HTR-8/SVneo (cell line): ENCODE measurements at regions not wholly inside any gene's neighbourhood (a gene's known extent, or its start where the extent isn't known, plus 50 kb on each side); places are given as distances from the start of the nearest gene placed in this dataset.

ENCODE experiments used
- DNase-seq: peaks from one replicate; pipeline ENCODE4 v3.0.0; 2011; ENCODE audit warnings: low spot score, mixed read lengths; ENCODE audit not compliant: insufficient read length
- FAIRE-seq: peaks from 2 replicates; lab custom pipeline; 2011; peaks lifted over from hg19 to GRCh38; lab: Jason Lieb, UNC

- DNase-seq (no peak), FAIRE-seq (no peak)
These were observed 116.8 kb upstream of the UGT8 start for GRCh38 chr4:114481856-114482255.

- no peak for FAIRE-seq
- DNase-seq: no peak
These were observed 111.5 kb upstream of the UGT8 start for GRCh38 chr4:114487101-114487500.

- FAIRE-seq: no peak
- no peak for DNase-seq
These were observed 110.2 kb upstream of the UGT8 start for GRCh38 chr4:114488301-114488982.

- DNase-seq: no peak
These were observed 104.3 kb upstream of the UGT8 start for GRCh38 chr4:114494246-114494803.

GRCh38 chr4:114495471-114495928 lies 103.1 kb upstream of the UGT8 start:
- DNase-seq (no peak), FAIRE-seq (no peak)

More at GRCh38 chr4:114494246-114494803, 104.3 kb upstream of the UGT8 start:
- no peak for FAIRE-seq

- FAIRE-seq (no peak), DNase-seq (no peak)
These were observed 101.5 kb upstream of the UGT8 start for GRCh38 chr4:114497116-114497515.

- FAIRE-seq: no peak
These were observed 89.3 kb upstream of the UGT8 start for GRCh38 chr4:114509340-114509739.

GRCh38 chr4:114512595-114513295 lies 85.9 kb upstream of the UGT8 start:
- DNase-seq (no peak), FAIRE-seq (no peak)

More at GRCh38 chr4:114509340-114509739, 89.3 kb upstream of the UGT8 start:
- no peak for DNase-seq

GRCh38 chr4:114519368-114519767 lies 79.2 kb upstream of the UGT8 start:
- no peak for DNase-seq
- FAIRE-seq: no peak

GRCh38 chr4:114527170-114527569 lies 71.4 kb upstream of the UGT8 start:
- FAIRE-seq (no peak), DNase-seq (no peak)

GRCh38 chr4:114527637-114528036 lies 71.0 kb upstream of the UGT8 start:
- DNase-seq: no peak
- no peak for FAIRE-seq

- no peak for FAIRE-seq
- DNase-seq: no peak
These were observed 62.9 kb upstream of the UGT8 start for GRCh38 chr4:114535725-114536124.

- FAIRE-seq (no peak), DNase-seq (no peak)
These were observed 61.3 kb upstream of the UGT8 start for GRCh38 chr4:114537352-114537751.

GRCh38 chr4:114538012-114538617 lies 60.5 kb upstream of the UGT8 start:
- DNase-seq (no peak), FAIRE-seq (no peak)

- FAIRE-seq: no peak
These were observed 58.6 kb upstream of the UGT8 start for GRCh38 chr4:114539985-114540384.

GRCh38 chr4:114547340-114548134 lies 51.1 kb upstream of the UGT8 start:
- DNase-seq: no peak
- no peak for FAIRE-seq

More at GRCh38 chr4:114539985-114540384, 58.6 kb upstream of the UGT8 start:
- no peak for DNase-seq
